GM18499 (cell line): ENCODE measurements at regions not wholly inside any gene's neighbourhood (a gene's known extent, or its start where the extent isn't known, plus 50 kb on each side); places are given as distances from the start of the nearest gene placed in this dataset.
"Not testable (repeated sequence)": the region's sequence is repeated elsewhere in the genome, so short reads cannot be mapped to it uniquely, and the experiment has no call there.

Source experiments
- ATAC-seq: cut with Tn5 transposase; IDR thresholded peaks from one replicate; pipeline ENCODE4 v1.9.1; 2021; ENCODE audit warnings: moderate number of reproducible peaks; ENCODE audit not compliant: insufficient read depth, unreplicated experiment

GRCh38 chr4:4004702-4005101, 222.0 kb downstream of the OTOP1 start:
- not testable (repeated sequence) for ATAC-seq

- not testable (repeated sequence) for ATAC-seq
Observed at GRCh38 chr4:4006356-4006755, 220.4 kb downstream of the OTOP1 start.

GRCh38 chr4:4019071-4019470, 207.7 kb downstream of the OTOP1 start:
- ATAC-seq = not testable (repeated sequence)

- not testable (repeated sequence) for ATAC-seq
Observed at GRCh38 chr4:4021161-4021560, 205.6 kb downstream of the OTOP1 start.

GRCh38 chr4:4026708-4027107, 200.0 kb downstream of the OTOP1 start:
- ATAC-seq = not testable (repeated sequence)

GRCh38 chr4:4028752-4029151, 198.0 kb downstream of the OTOP1 start:
- not testable (repeated sequence) for ATAC-seq

GRCh38 chr4:4030509-4030908, 196.2 kb downstream of the OTOP1 start:
- ATAC-seq = not testable (repeated sequence)

- ATAC-seq = not testable (repeated sequence)
Observed at GRCh38 chr4:4031446-4032135, 195.1 kb downstream of the OTOP1 start.

GRCh38 chr4:4032364-4032763, 194.4 kb downstream of the OTOP1 start:
- ATAC-seq = not testable (repeated sequence)

- ATAC-seq = not testable (repeated sequence)
Observed at GRCh38 chr4:4032801-4033605, 193.7 kb downstream of the OTOP1 start.

- ATAC-seq = not testable (repeated sequence)
Observed at GRCh38 chr4:4037399-4038138, 189.2 kb downstream of the OTOP1 start.

GRCh38 chr4:4045823-4046222, 180.9 kb downstream of the OTOP1 start:
- ATAC-seq = not testable (repeated sequence)

GRCh38 chr4:4046686-4047085, 180.0 kb downstream of the OTOP1 start:
- ATAC-seq = not testable (repeated sequence)

- ATAC-seq = not testable (repeated sequence)
Observed at GRCh38 chr4:4047202-4047601, 179.5 kb downstream of the OTOP1 start.

GRCh38 chr4:4048227-4048626, 178.5 kb downstream of the OTOP1 start:
- ATAC-seq = not testable (repeated sequence)

- not testable (repeated sequence) for ATAC-seq
Observed at GRCh38 chr4:4050781-4051180, 175.9 kb downstream of the OTOP1 start.

GRCh38 chr4:4052933-4053332, 173.8 kb downstream of the OTOP1 start:
- ATAC-seq = not testable (repeated sequence)

GRCh38 chr4:4057226-4057625, 169.5 kb downstream of the OTOP1 start:
- not testable (repeated sequence) for ATAC-seq

- not testable (repeated sequence) for ATAC-seq
Observed at GRCh38 chr4:4084171-4084570, 142.6 kb downstream of the OTOP1 start.

- ATAC-seq = not testable (repeated sequence)
Observed at GRCh38 chr4:4089716-4090419, 136.9 kb downstream of the OTOP1 start.
